ENCODE measurements at regions not wholly inside any gene's neighbourhood (a gene's known extent, or its start where the extent isn't known, plus 50 kb on each side); places are given as distances from the start of the nearest gene placed in this dataset.

GRCh38 chr5:153429761-153430380, 60.6 kb upstream of the GRIA1 start:
- Histone ChIP-seq H3K9ac (ENCODE audit: low read length) (no peak overlapping the region), H3K27ac (ENCODE audit: low read depth, low read length) (no peak overlapping the region), H3K79me2 (ENCODE audit: insufficient read depth, low read length) (no peaks in the 10 kb centered on the region), H3K36me3 (ENCODE audit: insufficient read depth, low read length) (no peaks in the 10 kb centered on the region), H3K4me2 (ENCODE audit: low read length) (no peak overlapping the region), H3K4me1 (ENCODE audit: insufficient read depth, low read length) (no peaks in the 10 kb centered on the region), H4K20me1 (ENCODE audit: insufficient read depth, low read length) (no peaks in the 10 kb centered on the region), H3K27me3 (ENCODE audit: insufficient read depth, low read length) (no peaks in the 10 kb centered on the region), H2AFZ (ENCODE audit: low read depth, low read length) (no peak overlapping the region), H3K4me3 (ENCODE audit: insufficient read depth, low read depth, low read length) (no peak overlapping the region), H3K9me3 (ENCODE audit: insufficient read depth, low read depth, low read length) (no peaks in the 10 kb centered on the region)
- Mint-ChIP-seq H3K9me3 (ENCODE audit: unreplicated experiment) (no peaks in the 10 kb centered on the region), H3K27ac (ENCODE audit: unreplicated experiment) (no peak overlapping the region), H3K4me3 (ENCODE audit: unreplicated experiment) (no peak overlapping the region), H3K36me3 (ENCODE audit: low read depth, unreplicated experiment) (no peaks in the 10 kb centered on the region), H3K4me1 (ENCODE audit: low read depth, unreplicated experiment) (no peaks in the 10 kb centered on the region), H3K27me3 (ENCODE audit: low read depth, unreplicated experiment) (peaks cover 14% of the 10 kb centered on the region)
- TF ChIP-seq CTCF (IDR thresholded peaks at IDR 0.05; ENCODE audit: insufficient read depth, low read depth, low read length), result no peak
- TF ChIP-seq EZH2 (IDR thresholded peaks at IDR 0.05; ENCODE audit: insufficient read depth, low read length), result no peak
- no peak for DNase-seq (ENCODE audit: low read depth)
- no peak for FAIRE-seq

- H2AFZ ChIP-seq (ENCODE audit: low read depth, low read length), result no peak overlapping the region
- no peaks in the 10 kb centered on the region for H3K4me1 ChIP-seq (ENCODE audit: insufficient read depth, low read length)
- no peak overlapping the region for H3K27ac ChIP-seq (ENCODE audit: low read depth, low read length)
- FAIRE-seq, result no peak
- peaks cover 22% of the 10 kb centered on the region for H3K27me3 Mint-ChIP-seq (ENCODE audit: low read depth, unreplicated experiment)
- H3K9me3 ChIP-seq (ENCODE audit: insufficient read depth, low read depth, low read length), result no peaks in the 10 kb centered on the region
- no peak for TF ChIP-seq EZH2 (IDR thresholded peaks at IDR 0.05; ENCODE audit: insufficient read depth, low read length)
- no peak for TF ChIP-seq CTCF (IDR thresholded peaks at IDR 0.05; ENCODE audit: insufficient read depth, low read depth, low read length)
- no peak overlapping the region for H3K4me3 ChIP-seq (ENCODE audit: insufficient read depth, low read depth, low read length)
- H3K27ac Mint-ChIP-seq (ENCODE audit: unreplicated experiment), result no peak overlapping the region
- H3K4me2 ChIP-seq (ENCODE audit: low read length), result no peak overlapping the region
- no peaks in the 10 kb centered on the region for H3K36me3 ChIP-seq (ENCODE audit: insufficient read depth, low read length)
- H3K36me3 Mint-ChIP-seq (ENCODE audit: low read depth, unreplicated experiment), result no peaks in the 10 kb centered on the region
- no peaks in the 10 kb centered on the region for H4K20me1 ChIP-seq (ENCODE audit: insufficient read depth, low read length)
- peaks cover 2% of the 10 kb centered on the region for H3K4me1 Mint-ChIP-seq (ENCODE audit: low read depth, unreplicated experiment)
- H3K9ac ChIP-seq (ENCODE audit: low read length), result no peak overlapping the region
- no peak for DNase-seq (ENCODE audit: low read depth)
- H3K4me3 Mint-ChIP-seq (ENCODE audit: unreplicated experiment), result no peak overlapping the region
- H3K27me3 ChIP-seq (ENCODE audit: insufficient read depth, low read length), result no peaks in the 10 kb centered on the region
- H3K9me3 Mint-ChIP-seq (ENCODE audit: unreplicated experiment), result no peaks in the 10 kb centered on the region
- H3K79me2 ChIP-seq (ENCODE audit: insufficient read depth, low read length), result no peaks in the 10 kb centered on the region
These were observed 57.9 kb upstream of the GRIA1 start for GRCh38 chr5:153432583-153432982.

- FAIRE-seq (no peak), DNase-seq (ENCODE audit: low read depth) (no peak)
- Histone ChIP-seq H3K27ac (ENCODE audit: low read depth, low read length) (no peak overlapping the region), H3K9ac (ENCODE audit: low read length) (no peak overlapping the region), H3K4me1 (ENCODE audit: insufficient read depth, low read length) (no peaks in the 10 kb centered on the region), H3K36me3 (ENCODE audit: insufficient read depth, low read length) (no peaks in the 10 kb centered on the region), H4K20me1 (ENCODE audit: insufficient read depth, low read length) (no peaks in the 10 kb centered on the region), H3K79me2 (ENCODE audit: insufficient read depth, low read length) (no peaks in the 10 kb centered on the region), H3K27me3 (ENCODE audit: insufficient read depth, low read length) (no peaks in the 10 kb centered on the region), H3K4me3 (ENCODE audit: insufficient read depth, low read depth, low read length) (no peak overlapping the region), H3K4me2 (ENCODE audit: low read length) (no peak overlapping the region), H2AFZ (ENCODE audit: low read depth, low read length) (no peak overlapping the region), H3K9me3 (ENCODE audit: insufficient read depth, low read depth, low read length) (no peaks in the 10 kb centered on the region)
- peaks cover 13% of the 10 kb centered on the region for H3K27me3 Mint-ChIP-seq (ENCODE audit: low read depth, unreplicated experiment)
- H3K9me3 Mint-ChIP-seq (ENCODE audit: unreplicated experiment), result no peaks in the 10 kb centered on the region
- no peak overlapping the region for H3K4me3 Mint-ChIP-seq (ENCODE audit: unreplicated experiment)
- no peak overlapping the region for H3K27ac Mint-ChIP-seq (ENCODE audit: unreplicated experiment)
- H3K4me1 Mint-ChIP-seq (ENCODE audit: low read depth, unreplicated experiment), result peaks cover 2% of the 10 kb centered on the region
- H3K36me3 Mint-ChIP-seq (ENCODE audit: low read depth, unreplicated experiment), result no peaks in the 10 kb centered on the region
- TF ChIP-seq CTCF (IDR thresholded peaks at IDR 0.05; ENCODE audit: insufficient read depth, low read depth, low read length) (no peak), EZH2 (IDR thresholded peaks at IDR 0.05; ENCODE audit: insufficient read depth, low read length) (no peak)
These were observed 53.2 kb upstream of the GRIA1 start for GRCh38 chr5:153437251-153437650.

Data from astrocyte (in vitro differentiated cells and primary cell).